ENCODE measurements at regions not wholly inside any gene's neighbourhood (a gene's known extent, or its start where the extent isn't known, plus 50 kb on each side); places are given as distances from the start of the nearest gene placed in this dataset.

DNA sequence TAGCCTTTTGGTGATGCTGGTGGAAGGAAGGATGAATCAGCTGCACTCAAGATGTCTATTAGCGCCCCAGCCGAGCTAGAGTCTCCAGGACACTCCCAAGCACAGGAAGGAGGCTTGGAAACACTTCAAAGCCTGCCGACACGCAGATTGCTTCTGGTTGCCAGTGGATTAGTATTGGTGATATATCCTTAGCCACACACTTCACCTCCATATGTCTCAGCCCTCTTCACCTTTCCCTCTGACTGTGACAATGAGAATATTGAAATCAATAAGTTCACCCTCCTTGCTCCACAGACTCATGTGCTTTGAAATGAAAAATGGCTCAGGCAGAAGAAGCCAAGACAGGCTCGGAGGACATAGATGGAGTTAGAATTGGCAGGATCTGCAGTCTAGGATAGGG, 102.9 kb upstream of the LRRN1 start:
- no peak overlapping the region for H3K4me3 ChIP-seq
- H3K9ac ChIP-seq (ENCODE audit: insufficient read depth in 1 of 2, low read depth in 2 of 2, low read length in 2 of 2) = no peak overlapping the region
- CTCF ChIA-PET (ENCODE audit: low intra/inter-chr PET ratio) = no interaction called here
- 0% methylated on average over 5 of the region's 5 CpGs for WGBS (ENCODE audit: insufficient coverage, low coverage, missing lambda C conversion rate)
- no peak for DNase-seq (ENCODE audit: extremely low read depth in 1 of 4, low spot score in 3 of 4)
- intact Hi-C loops (cut with micrococcal nuclease) = no loop called here
- H3K79me2 ChIP-seq (ENCODE audit: control insufficient read depth, insufficient read depth, low read length) = no peaks in the 10 kb centered on the region
- no peak overlapping the region for H2AFZ ChIP-seq (ENCODE audit: low read depth, low read length)
- H3K36me3 ChIP-seq (ENCODE audit: control insufficient read depth, insufficient read depth, low read length) = no peaks in the 10 kb centered on the region
- POLR2A ChIA-PET = no interaction called here
- no peak overlapping the region for H3K27ac ChIP-seq (ENCODE audit: extremely low read depth, low read depth, low read length)
- TF ChIP-seq ETS2 (tag; IDR thresholded peaks at IDR 0.05; ENCODE audit: borderline replicate concordance, poor library complexity, severe bottlenecking) (no peak), THRA (IDR thresholded peaks at IDR 0.05) (no peak), ZNF668 (CRISPR knock-in tag; IDR thresholded peaks at IDR 0.05) (no peak), RBM14 (IDR thresholded peaks at IDR 0.05; ENCODE audit: borderline replicate concordance, insufficient read depth, low read depth, low read length) (no peak), ZNF695 (CRISPR knock-in tag; IDR thresholded peaks at IDR 0.05) (no peak), NCOA1 (IDR thresholded peaks at IDR 0.05; ENCODE audit: low read depth) (no peak), ID3 (CRISPR knock-in tag; IDR thresholded peaks at IDR 0.05) (no peak), ID3 (tag; IDR thresholded peaks at IDR 0.05) (no peak), E2F3 (CRISPR knock-in tag; IDR thresholded peaks at IDR 0.05) (no peak), FOXA1 (IDR thresholded peaks at IDR 0.05; ENCODE audit: borderline replicate concordance) (no peak), ZNF140 (CRISPR knock-in tag; IDR thresholded peaks at IDR 0.05) (no peak), ZNF324 (CRISPR knock-in tag; IDR thresholded peaks at IDR 0.05) (no peak), JUNB (CRISPR knock-in tag; conservative IDR thresholded peaks at IDR 0.05) (no peak)
- no peaks in the 10 kb centered on the region for H3K4me1 ChIP-seq (replicated peaks in 1 of 2; ENCODE audit: control insufficient read depth in 2 of 2, insufficient read depth in 2 of 2, low read length in 2 of 2)
- no peaks in the 10 kb centered on the region for H3K9me1 ChIP-seq (ENCODE audit: control insufficient read depth, insufficient read depth, low read length)
- in situ Hi-C loops (cut with MboI) = no loop called here
- no peak for ATAC-seq
- no peaks in the 10 kb centered on the region for H3K27me3 ChIP-seq (ENCODE audit: control insufficient read depth in 2 of 2, insufficient read depth in 2 of 2, low read length in 2 of 2)
- no TSS peak for BruUV-seq (replicated peaks)
- H3K9me3 ChIP-seq (replicated peaks; ENCODE audit: control insufficient read depth, insufficient read depth, low read depth, low read length) = 0 out of 2 replicates have a peak, but pooled peaks cover 4% of the 10 kb centered on the region
- H4K20me1 ChIP-seq (replicated peaks; ENCODE audit: control insufficient read depth, insufficient read depth, low read length) = no peaks in the 10 kb centered on the region
- H3K4me2 ChIP-seq (ENCODE audit: insufficient read depth, low read length) = no peak overlapping the region
- no peak for FAIRE-seq

Measured in K562 (cell line).